WTC11 (cell line): ENCODE measurements at regions not wholly inside any gene's neighbourhood (a gene's known extent, or its start where the extent isn't known, plus 50 kb on each side); places are given as distances from the start of the nearest gene placed in this dataset.

Source experiments
- ATAC-seq: fragments of 200-7000 bp; cut with Tn5 transposase; 2 replicates; pipeline ENCODE4 v1.10.0; 2021; ENCODE audit warnings: mild to moderate bottlenecking, moderate library complexity
- CTCF ChIA-PET: fragments of 300-600 bp; sonication (Branson Sonifier 250); formaldehyde crosslinking; loops from one replicate; lab custom pipeline; 2021; ENCODE audit warnings: antibody characterized with exemption; lab: Charles Lee
- POLR2A ChIA-PET: fragments of 350-600 bp; sonication (Branson Sonifier 250); formaldehyde crosslinking; loops from one replicate; lab custom pipeline; 2021; ENCODE audit warnings: antibody characterized with exemption; lab: Charles Lee
- DNase-seq: peaks from one replicate; pipeline ENCODE4 v3.0.0; 2021; ENCODE audit warnings: low spot score
- H3K27ac Mint-ChIP-seq: 2 replicates; pipeline ENCODE4 v1.8.0; 2021; ENCODE audit warnings: mixed read lengths
- H3K27me3 Mint-ChIP-seq: 2 replicates; pipeline ENCODE4 v1.8.0; 2021; ENCODE audit warnings: low read depth, mild to moderate bottlenecking, moderate library complexity, mixed read lengths
- H3K36me3 Mint-ChIP-seq: 2 replicates; pipeline ENCODE4 v1.8.0; 2021; ENCODE audit warnings: mixed read lengths
- H3K4me1 Mint-ChIP-seq: 2 replicates; pipeline ENCODE4 v1.8.0; 2022; ENCODE audit warnings: mixed read lengths
- H3K4me3 Mint-ChIP-seq: 2 replicates; pipeline ENCODE4 v1.8.0; 2021; ENCODE audit warnings: mild to moderate bottlenecking, moderate library complexity, mixed read lengths
- H3K9me3 Mint-ChIP-seq: 2 replicates; pipeline ENCODE4 v1.8.0; 2021; ENCODE audit warnings: mixed read lengths
- ATF1 ChIP-seq: sonication (generic); formaldehyde crosslinking; IDR thresholded peaks from 2 replicates; pipeline ENCODE4 v1.8.1; 2023; ENCODE audit warnings: mild to moderate bottlenecking, moderate library complexity, missing genetic modification reagents
- CREB1 ChIP-seq: sonication (generic); formaldehyde crosslinking; IDR thresholded peaks from 2 replicates; pipeline ENCODE4 v1.8.0; 2023; ENCODE audit warnings: mild to moderate bottlenecking, missing genetic modification reagents
- EMX1 ChIP-seq: fragments of 250-450 bp; sonication (Bioruptor Pico); IDR thresholded peaks from 2 replicates; pipeline ENCODE4 v1.8.0; 2021; ENCODE audit warnings: mild to moderate bottlenecking
- FOXJ3 ChIP-seq: sonication (generic); formaldehyde crosslinking; IDR thresholded peaks from 2 replicates; pipeline ENCODE4 v1.9.0; 2021; ENCODE audit warnings: missing genetic modification reagents, mild to moderate bottlenecking, borderline replicate concordance
- GABPB1 ChIP-seq: sonication (generic); formaldehyde crosslinking; IDR thresholded peaks from 2 replicates; pipeline ENCODE4 v1.8.1; 2023; ENCODE audit warnings: mild to moderate bottlenecking, missing genetic modification reagents
- GTF2I ChIP-seq: fragments of 250-450 bp; sonication (Bioruptor Pico); conservative IDR thresholded peaks from 2 replicates; pipeline ENCODE4 v1.4.0; 2021; ENCODE audit warnings: mild to moderate bottlenecking
- HMGA2 ChIP-seq: fragments of 250-450 bp; sonication (Bioruptor Pico); IDR thresholded peaks from 2 replicates; pipeline ENCODE4 v1.4.0; 2021; ENCODE audit warnings: mild to moderate bottlenecking, moderate library complexity
- JUN ChIP-seq: sonication (generic); formaldehyde crosslinking; IDR thresholded peaks from 2 replicates; pipeline ENCODE4 v1.8.0; 2023; ENCODE audit warnings: mild to moderate bottlenecking, missing genetic modification reagents
- KAT7 ChIP-seq: sonication (generic); formaldehyde crosslinking; IDR thresholded peaks from 2 replicates; pipeline ENCODE4 v1.8.1; 2023; ENCODE audit warnings: missing genetic modification reagents, mild to moderate bottlenecking, borderline replicate concordance
- MYBL2 ChIP-seq: sonication (generic); formaldehyde crosslinking; IDR thresholded peaks from 2 replicates; pipeline ENCODE4 v1.8.1; 2023; ENCODE audit warnings: mild to moderate bottlenecking, moderate library complexity, missing genetic modification reagents
- RORB ChIP-seq: fragments of 250-450 bp; sonication (Bioruptor Pico); IDR thresholded peaks from 2 replicates; pipeline ENCODE4 v1.9.0; 2021; ENCODE audit warnings: mild to moderate bottlenecking
- TEAD1 ChIP-seq: sonication (generic); formaldehyde crosslinking; IDR thresholded peaks from 2 replicates; pipeline ENCODE4 v1.8.0; 2022; ENCODE audit warnings: mild to moderate bottlenecking, missing genetic modification reagents
- ZNF121 ChIP-seq: sonication (generic); formaldehyde crosslinking; IDR thresholded peaks from 2 replicates; pipeline ENCODE4 v1.8.0; 2023; ENCODE audit warnings: missing genetic modification reagents
- ZNF219 ChIP-seq: sonication (generic); formaldehyde crosslinking; IDR thresholded peaks from 2 replicates; pipeline ENCODE4 v1.8.0; 2023; ENCODE audit warnings: missing genetic modification reagents, mild to moderate bottlenecking, borderline replicate concordance
- TF ChIP-seq, protein P1 (sequence below): fragments of 250-450 bp; sonication (Bioruptor Pico); IDR thresholded peaks from 2 replicates; pipeline ENCODE4 v1.8.0; 2021; ENCODE audit warnings: mild to moderate bottlenecking
- TF ChIP-seq, protein P2 (sequence below): sonication (generic); formaldehyde crosslinking; IDR thresholded peaks from 2 replicates; pipeline ENCODE4 v1.8.1; 2022; ENCODE audit warnings: low read depth, missing genetic modification reagents, borderline replicate concordance
- TF ChIP-seq, protein P3 (sequence below): sonication (generic); formaldehyde crosslinking; IDR thresholded peaks from 2 replicates; pipeline ENCODE4 v1.8.1; 2023; ENCODE audit warnings: mild to moderate bottlenecking, missing genetic modification reagents
- TF ChIP-seq, protein P4 (sequence below): fragments of 200-600 bp; IDR thresholded peaks from 2 replicates; pipeline ENCODE4 v1.8.0; 2022; ENCODE audit warnings: antibody characterized with exemption

DNA sequence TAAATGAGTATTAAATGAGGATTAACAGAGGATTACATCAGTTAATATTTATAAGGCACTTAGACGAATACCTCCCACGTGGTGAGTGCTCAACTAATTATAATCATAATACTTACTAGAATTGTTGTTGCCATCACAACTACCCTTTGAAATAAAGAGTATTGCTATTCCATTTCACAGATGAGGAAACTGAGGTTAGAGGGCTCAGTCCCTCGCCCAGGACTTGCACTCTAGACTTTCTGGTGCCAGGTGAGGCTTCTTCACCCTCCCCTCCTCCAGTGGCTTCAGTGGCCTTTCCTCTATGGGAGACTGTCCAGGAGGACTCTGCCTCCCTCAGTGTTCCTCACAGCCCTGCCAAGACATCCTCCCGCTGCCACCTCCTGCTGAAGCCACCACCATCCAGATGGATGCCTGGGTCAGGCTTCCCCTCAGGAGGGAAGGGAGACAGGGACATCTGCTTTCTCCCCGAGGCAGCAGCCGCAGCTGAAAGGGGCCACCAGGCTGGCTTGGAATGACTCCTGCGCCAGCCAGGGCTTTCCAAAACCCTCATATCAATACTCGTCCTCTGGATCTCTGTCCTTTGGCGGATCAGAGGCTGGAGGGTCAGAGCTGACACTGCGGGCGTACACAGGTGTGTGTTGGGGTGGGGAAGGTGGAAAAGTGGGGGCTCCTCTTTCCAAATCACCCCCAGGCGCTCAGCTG is 580.1 kb downstream of the BUD13 start:
- Mint-ChIP-seq H3K4me3 (peak overlapping the region; percentile 76), H3K27me3 (peaks cover 11% of the 10 kb centered on the region), H3K27ac (no peak overlapping the region), H3K4me1 (peaks cover 43% of the 10 kb centered on the region), H3K9me3 (no peaks in the 10 kb centered on the region), H3K36me3 (no peaks in the 10 kb centered on the region)
- ChIA-PET CTCF (interaction anchor here (0.6 to 2.0 kb wide), 5 partner anchors 22 to 1298 kb away, joined by 3 to 6 read pairs (median 4); no protein-coding TSS in a partner anchor), POLR2A (no interaction called here)
- ATAC-seq (peak; percentile 4; the same call in 1 of the 2 replicates), DNase-seq (no peak)
- TF ChIP-seq GTF2I, result 0 out of 2 replicates have a peak, but pooled peaks have one; percentile 3
- TF ChIP-seq, protein P1, sequence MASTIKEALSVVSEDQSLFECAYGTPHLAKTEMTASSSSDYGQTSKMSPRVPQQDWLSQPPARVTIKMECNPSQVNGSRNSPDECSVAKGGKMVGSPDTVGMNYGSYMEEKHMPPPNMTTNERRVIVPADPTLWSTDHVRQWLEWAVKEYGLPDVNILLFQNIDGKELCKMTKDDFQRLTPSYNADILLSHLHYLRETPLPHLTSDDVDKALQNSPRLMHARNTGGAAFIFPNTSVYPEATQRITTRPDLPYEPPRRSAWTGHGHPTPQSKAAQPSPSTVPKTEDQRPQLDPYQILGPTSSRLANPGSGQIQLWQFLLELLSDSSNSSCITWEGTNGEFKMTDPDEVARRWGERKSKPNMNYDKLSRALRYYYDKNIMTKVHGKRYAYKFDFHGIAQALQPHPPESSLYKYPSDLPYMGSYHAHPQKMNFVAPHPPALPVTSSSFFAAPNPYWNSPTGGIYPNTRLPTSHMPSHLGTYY (CRISPR knock-in tag), result no peak
- TF ChIP-seq, protein P2, sequence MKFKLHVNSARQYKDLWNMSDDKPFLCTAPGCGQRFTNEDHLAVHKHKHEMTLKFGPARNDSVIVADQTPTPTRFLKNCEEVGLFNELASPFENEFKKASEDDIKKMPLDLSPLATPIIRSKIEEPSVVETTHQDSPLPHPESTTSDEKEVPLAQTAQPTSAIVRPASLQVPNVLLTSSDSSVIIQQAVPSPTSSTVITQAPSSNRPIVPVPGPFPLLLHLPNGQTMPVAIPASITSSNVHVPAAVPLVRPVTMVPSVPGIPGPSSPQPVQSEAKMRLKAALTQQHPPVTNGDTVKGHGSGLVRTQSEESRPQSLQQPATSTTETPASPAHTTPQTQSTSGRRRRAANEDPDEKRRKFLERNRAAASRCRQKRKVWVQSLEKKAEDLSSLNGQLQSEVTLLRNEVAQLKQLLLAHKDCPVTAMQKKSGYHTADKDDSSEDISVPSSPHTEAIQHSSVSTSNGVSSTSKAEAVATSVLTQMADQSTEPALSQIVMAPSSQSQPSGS (CRISPR knock-in tag), result no peak

DNA sequence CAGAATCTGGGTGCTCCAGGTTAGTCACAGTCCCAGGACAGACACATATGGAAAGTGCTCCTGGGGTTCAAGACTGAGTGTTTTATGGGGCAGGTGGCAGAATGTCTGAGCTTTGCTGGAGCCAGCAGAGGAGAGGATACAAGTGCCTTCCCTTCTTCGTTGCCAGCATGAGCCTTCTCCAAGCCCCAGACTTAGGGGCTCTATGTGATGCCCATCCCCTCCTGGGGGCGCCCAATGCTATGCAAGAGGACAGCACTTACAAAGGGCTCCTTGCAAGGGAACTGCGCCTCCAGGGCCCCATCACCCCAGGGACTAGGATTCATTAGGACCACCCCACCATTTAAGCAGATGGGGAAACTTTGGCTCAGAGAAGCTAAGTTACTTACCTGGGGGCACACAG is 581.9 kb downstream of the BUD13 start:
- ATAC-seq, result no peak
- TF ChIP-seq GTF2I (no peak), CREB1 (CRISPR knock-in tag) (no peak), GABPB1 (CRISPR knock-in tag) (no peak), ATF1 (CRISPR knock-in tag) (no peak), HMGA2 (CRISPR knock-in tag) (no peak), MYBL2 (CRISPR knock-in tag) (no peak), ZNF219 (no peak), JUN (no peak), TEAD1 (no peak), ZNF121 (no peak), RORB (no peak), FOXJ3 (CRISPR knock-in tag) (no peak), EMX1 (CRISPR knock-in tag) (no peak), KAT7 (CRISPR knock-in tag) (no peak)
- TF ChIP-seq, protein P3, sequence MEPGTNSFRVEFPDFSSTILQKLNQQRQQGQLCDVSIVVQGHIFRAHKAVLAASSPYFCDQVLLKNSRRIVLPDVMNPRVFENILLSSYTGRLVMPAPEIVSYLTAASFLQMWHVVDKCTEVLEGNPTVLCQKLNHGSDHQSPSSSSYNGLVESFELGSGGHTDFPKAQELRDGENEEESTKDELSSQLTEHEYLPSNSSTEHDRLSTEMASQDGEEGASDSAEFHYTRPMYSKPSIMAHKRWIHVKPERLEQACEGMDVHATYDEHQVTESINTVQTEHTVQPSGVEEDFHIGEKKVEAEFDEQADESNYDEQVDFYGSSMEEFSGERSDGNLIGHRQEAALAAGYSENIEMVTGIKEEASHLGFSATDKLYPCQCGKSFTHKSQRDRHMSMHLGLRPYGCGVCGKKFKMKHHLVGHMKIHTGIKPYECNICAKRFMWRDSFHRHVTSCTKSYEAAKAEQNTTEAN (CRISPR knock-in tag), result no peak
- TF ChIP-seq, protein P4, sequence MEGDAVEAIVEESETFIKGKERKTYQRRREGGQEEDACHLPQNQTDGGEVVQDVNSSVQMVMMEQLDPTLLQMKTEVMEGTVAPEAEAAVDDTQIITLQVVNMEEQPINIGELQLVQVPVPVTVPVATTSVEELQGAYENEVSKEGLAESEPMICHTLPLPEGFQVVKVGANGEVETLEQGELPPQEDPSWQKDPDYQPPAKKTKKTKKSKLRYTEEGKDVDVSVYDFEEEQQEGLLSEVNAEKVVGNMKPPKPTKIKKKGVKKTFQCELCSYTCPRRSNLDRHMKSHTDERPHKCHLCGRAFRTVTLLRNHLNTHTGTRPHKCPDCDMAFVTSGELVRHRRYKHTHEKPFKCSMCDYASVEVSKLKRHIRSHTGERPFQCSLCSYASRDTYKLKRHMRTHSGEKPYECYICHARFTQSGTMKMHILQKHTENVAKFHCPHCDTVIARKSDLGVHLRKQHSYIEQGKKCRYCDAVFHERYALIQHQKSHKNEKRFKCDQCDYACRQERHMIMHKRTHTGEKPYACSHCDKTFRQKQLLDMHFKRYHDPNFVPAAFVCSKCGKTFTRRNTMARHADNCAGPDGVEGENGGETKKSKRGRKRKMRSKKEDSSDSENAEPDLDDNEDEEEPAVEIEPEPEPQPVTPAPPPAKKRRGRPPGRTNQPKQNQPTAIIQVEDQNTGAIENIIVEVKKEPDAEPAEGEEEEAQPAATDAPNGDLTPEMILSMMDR, result no peak
- CTCF ChIA-PET, result interaction anchor here (0.9 to 3.5 kb wide), 3 partner anchors 9 to 113 kb away, joined by 3 to 33 read pairs (median 6); no protein-coding TSS in a partner anchor
- Mint-ChIP-seq H3K27me3 (peaks cover 11% of the 10 kb centered on the region), H3K27ac (no peak overlapping the region), H3K9me3 (no peaks in the 10 kb centered on the region), H3K4me3 (no peak overlapping the region), H3K36me3 (no peaks in the 10 kb centered on the region), H3K4me1 (peaks cover 43% of the 10 kb centered on the region)
- no peak for DNase-seq
- POLR2A ChIA-PET, result no interaction called here
